ENCODE measurements at regions not wholly inside any gene's neighbourhood (a gene's known extent, or its start where the extent isn't known, plus 50 kb on each side); places are given as distances from the start of the nearest gene placed in this dataset.

- TF ChIP-seq CTCF (IDR thresholded peaks at IDR 0.05; ENCODE audit: low read depth, low read length, missing control alignments), result no peak
- DNase-seq (ENCODE audit: low read depth), result no peak
- no peak overlapping the region for H3K4me3 ChIP-seq (ENCODE audit: low read depth, low read length)
Observed at GRCh38 chr3:25021816-25022215, 406.2 kb upstream of the RARB start.

- no peak for TF ChIP-seq CTCF (IDR thresholded peaks at IDR 0.05; ENCODE audit: low read depth, low read length, missing control alignments)
- no peak overlapping the region for H3K4me3 ChIP-seq (ENCODE audit: low read depth, low read length)
- no peak for DNase-seq (ENCODE audit: low read depth)
Observed at GRCh38 chr3:25023876-25024275, 404.2 kb upstream of the RARB start.

GRCh38 chr3:25025236-25025635 lies 402.8 kb upstream of the RARB start:
- TF ChIP-seq CTCF (IDR thresholded peaks at IDR 0.05; ENCODE audit: low read depth, low read length, missing control alignments), result no peak
- DNase-seq (ENCODE audit: low read depth), result no peak
- H3K4me3 ChIP-seq (ENCODE audit: low read depth, low read length), result no peak overlapping the region

- DNase-seq (ENCODE audit: low read depth), result no peak
- H3K4me3 ChIP-seq (ENCODE audit: low read depth, low read length), result no peak overlapping the region
- TF ChIP-seq CTCF (IDR thresholded peaks at IDR 0.05; ENCODE audit: low read depth, low read length, missing control alignments), result no peak
Observed at GRCh38 chr3:25027650-25028049, 400.4 kb upstream of the RARB start.

- no peak for DNase-seq (ENCODE audit: low read depth)
- no peak for TF ChIP-seq CTCF (IDR thresholded peaks at IDR 0.05; ENCODE audit: low read depth, low read length, missing control alignments)
- no peak overlapping the region for H3K4me3 ChIP-seq (ENCODE audit: low read depth, low read length)
Observed at GRCh38 chr3:25029820-25030219, 398.2 kb upstream of the RARB start.

GRCh38 chr3:25032344-25032743 lies 395.7 kb upstream of the RARB start:
- no peak for TF ChIP-seq CTCF (IDR thresholded peaks at IDR 0.05; ENCODE audit: low read depth, low read length, missing control alignments)
- H3K4me3 ChIP-seq (ENCODE audit: low read depth, low read length), result no peak overlapping the region
- no peak for DNase-seq (ENCODE audit: low read depth)

- H3K4me3 ChIP-seq (ENCODE audit: low read depth, low read length), result no peak overlapping the region
- DNase-seq (ENCODE audit: low read depth), result peak; percentile 31
- peak; percentile 83 for TF ChIP-seq CTCF (IDR thresholded peaks at IDR 0.05; ENCODE audit: low read depth, low read length, missing control alignments)
Observed at GRCh38 chr3:25033407-25034029, 394.5 kb upstream of the RARB start.

Measured in GM12864 (cell line).